ENCODE measurements at regions not wholly inside any gene's neighbourhood (a gene's known extent, or its start where the extent isn't known, plus 50 kb on each side); places are given as distances from the start of the nearest gene placed in this dataset.

GRCh38 chr4:152097371-152097770 is 336.6 kb upstream of the GATB start:
- no peak for DNase-seq (ENCODE audit: low read depth)

GRCh38 chr4:152095701-152096070 is 334.9 kb upstream of the GATB start:
- DNase-seq (ENCODE audit: low read depth), result peak; percentile 44

GRCh38 chr4:152094970-152095700 is 334.3 kb upstream of the GATB start:
- DNase-seq (ENCODE audit: low read depth), result no peak

GRCh38 chr4:152091405-152091804 is 330.6 kb upstream of the GATB start:
- DNase-seq (ENCODE audit: low read depth), result no peak

- no peak for DNase-seq (ENCODE audit: low read depth)
Measured at GRCh38 chr4:152090543-152090942, 329.7 kb upstream of the GATB start.

GRCh38 chr4:152089584-152089983 is 328.8 kb upstream of the GATB start:
- no peak for DNase-seq (ENCODE audit: low read depth)

- DNase-seq (ENCODE audit: low read depth), result no peak
Measured at GRCh38 chr4:152087335-152087734, 326.5 kb upstream of the GATB start.

- no peak for DNase-seq (ENCODE audit: low read depth)
Measured at GRCh38 chr4:152085657-152086056, 324.9 kb upstream of the GATB start.

- peak; percentile 98 for DNase-seq (ENCODE audit: low read depth)
Measured at GRCh38 chr4:152083338-152083737, 322.5 kb upstream of the GATB start.

GRCh38 chr4:152081024-152081423 is 320.2 kb upstream of the GATB start:
- DNase-seq (ENCODE audit: low read depth), result no peak

GRCh38 chr4:152079543-152080293 is 318.9 kb upstream of the GATB start:
- DNase-seq (ENCODE audit: low read depth), result no peak

GRCh38 chr4:152079079-152079478 is 318.3 kb upstream of the GATB start:
- no peak for DNase-seq (ENCODE audit: low read depth)

GRCh38 chr4:152077582-152077981 is 316.8 kb upstream of the GATB start:
- DNase-seq (ENCODE audit: low read depth), result no peak

GRCh38 chr4:152075253-152075928 is 314.6 kb upstream of the GATB start:
- DNase-seq (ENCODE audit: low read depth), result no peak

- no peak for DNase-seq (ENCODE audit: low read depth)
Measured at GRCh38 chr4:152074573-152074972, 313.8 kb upstream of the GATB start.

GRCh38 chr4:152074088-152074437 is 313.3 kb upstream of the GATB start:
- no peak for DNase-seq (ENCODE audit: low read depth)

GRCh38 chr4:152073351-152074087 is 312.7 kb upstream of the GATB start:
- peak; percentile 24 for DNase-seq (ENCODE audit: low read depth)

GRCh38 chr4:152072906-152073305 is 312.1 kb upstream of the GATB start:
- no peak for DNase-seq (ENCODE audit: low read depth)

- peak; percentile 53 for DNase-seq (ENCODE audit: low read depth)
Measured at GRCh38 chr4:152072001-152072485, 311.2 kb upstream of the GATB start.

- no peak for DNase-seq (ENCODE audit: low read depth)
Measured at GRCh38 chr4:152070854-152071253, 310.0 kb upstream of the GATB start.

- DNase-seq (ENCODE audit: low read depth), result no peak
Measured at GRCh38 chr4:152068866-152069265, 308.1 kb upstream of the GATB start.

- no peak for DNase-seq (ENCODE audit: low read depth)
Measured at GRCh38 chr4:152065545-152065944, 304.7 kb upstream of the GATB start.
